ENCODE measurements at regions not wholly inside any gene's neighbourhood (a gene's known extent, or its start where the extent isn't known, plus 50 kb on each side); places are given as distances from the start of the nearest gene placed in this dataset.

DNA sequence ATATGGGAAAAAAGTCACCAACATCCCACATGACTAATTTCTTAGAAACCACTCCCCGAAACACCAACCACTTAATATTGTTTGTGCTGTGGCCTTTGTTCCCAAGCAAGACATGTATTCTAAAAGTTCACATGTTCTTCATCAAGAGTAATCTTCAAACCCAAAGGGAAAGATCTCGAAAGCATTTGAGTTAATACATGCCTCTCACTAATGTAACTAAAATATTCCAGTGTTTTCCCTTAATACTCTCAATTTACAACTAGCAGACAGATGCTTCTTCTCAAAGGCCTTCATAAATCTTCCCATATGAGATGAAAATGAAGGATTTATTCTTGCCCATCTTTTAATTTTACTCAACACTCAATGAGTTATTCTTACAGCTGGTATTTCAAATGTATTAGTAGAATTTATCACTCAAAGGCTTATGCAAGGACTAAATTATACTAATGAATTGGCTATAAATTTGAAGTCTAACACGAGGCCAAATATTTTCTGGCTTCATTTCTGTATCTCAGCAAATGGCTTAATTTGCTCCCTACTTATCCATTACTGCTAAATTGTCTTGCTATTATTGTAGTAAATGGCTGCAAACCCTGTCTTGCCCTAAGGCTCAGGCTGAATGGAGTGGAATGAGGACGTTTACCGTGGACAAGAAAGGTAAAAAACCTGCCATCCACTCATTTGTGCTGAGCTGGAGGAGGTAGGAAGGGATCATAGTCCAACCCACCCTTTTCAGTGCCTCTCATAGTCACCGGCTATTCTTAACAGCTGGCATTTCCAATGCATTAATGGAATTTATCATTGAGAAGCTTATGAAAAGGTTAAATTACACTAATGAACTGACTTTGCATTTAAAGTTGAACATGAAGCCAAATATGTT, 474.4 kb downstream of the RASEF start:
- H3K27ac ChIP-seq (ENCODE audit: low read depth, low read length), result no peak overlapping the region
- no peaks in the 10 kb centered on the region for H3K9me3 ChIP-seq (ENCODE audit: control insufficient read depth in 3 of 3, low read length in 3 of 3)
- H3K9ac ChIP-seq (ENCODE audit: low read depth in 1 of 3, low read length in 3 of 3), result no peak overlapping the region
- H3K36me3 ChIP-seq (ENCODE audit: control insufficient read depth in 3 of 3, insufficient read depth in 3 of 3, low read length in 3 of 3), result no peaks in the 10 kb centered on the region
- no peak overlapping the region for H3K4me3 ChIP-seq (ENCODE audit: low read length in 3 of 3)
- no peaks in the 10 kb centered on the region for H3K27me3 ChIP-seq (ENCODE audit: control insufficient read depth in 3 of 3, insufficient read depth in 3 of 3, low read length in 3 of 3)
- H3K4me1 ChIP-seq (ENCODE audit: control insufficient read depth in 3 of 3, insufficient read depth in 3 of 3, low read length in 3 of 3), result no peaks in the 10 kb centered on the region

- no peak overlapping the region for H3K4me3 ChIP-seq (ENCODE audit: low read length in 3 of 3)
Measured at GRCh38 chr9:82590845-82591244, 472.1 kb downstream of the RASEF start.

GRCh38 chr9:82593501-82593900, 469.4 kb downstream of the RASEF start:
- no peaks in the 10 kb centered on the region for H3K36me3 ChIP-seq (ENCODE audit: control insufficient read depth in 3 of 3, insufficient read depth in 3 of 3, low read length in 3 of 3)
- H3K4me1 ChIP-seq (ENCODE audit: control insufficient read depth in 3 of 3, insufficient read depth in 3 of 3, low read length in 3 of 3), result no peaks in the 10 kb centered on the region
- no peaks in the 10 kb centered on the region for H3K9me3 ChIP-seq (ENCODE audit: control insufficient read depth in 3 of 3, low read length in 3 of 3)
- H3K9ac ChIP-seq (ENCODE audit: low read depth in 1 of 3, low read length in 3 of 3), result no peak overlapping the region
- H3K4me3 ChIP-seq (ENCODE audit: low read length in 3 of 3), result no peak overlapping the region
- H3K27me3 ChIP-seq (ENCODE audit: control insufficient read depth in 3 of 3, insufficient read depth in 3 of 3, low read length in 3 of 3), result no peaks in the 10 kb centered on the region
- no peak overlapping the region for H3K27ac ChIP-seq (ENCODE audit: low read depth, low read length)

More at GRCh38 chr9:82590845-82591244, 472.1 kb downstream of the RASEF start:
- no peaks in the 10 kb centered on the region for H3K9me3 ChIP-seq (ENCODE audit: control insufficient read depth in 3 of 3, low read length in 3 of 3)
- H3K27ac ChIP-seq (ENCODE audit: low read depth, low read length), result no peak overlapping the region
- H3K36me3 ChIP-seq (ENCODE audit: control insufficient read depth in 3 of 3, insufficient read depth in 3 of 3, low read length in 3 of 3), result no peaks in the 10 kb centered on the region
- no peaks in the 10 kb centered on the region for H3K27me3 ChIP-seq (ENCODE audit: control insufficient read depth in 3 of 3, insufficient read depth in 3 of 3, low read length in 3 of 3)
- no peak overlapping the region for H3K9ac ChIP-seq (ENCODE audit: low read depth in 1 of 3, low read length in 3 of 3)
- H3K4me1 ChIP-seq (ENCODE audit: control insufficient read depth in 3 of 3, insufficient read depth in 3 of 3, low read length in 3 of 3), result no peaks in the 10 kb centered on the region

- Histone ChIP-seq H3K27me3 (ENCODE audit: control insufficient read depth in 3 of 3, insufficient read depth in 3 of 3, low read length in 3 of 3) (no peaks in the 10 kb centered on the region), H3K4me3 (ENCODE audit: low read length in 3 of 3) (no peak overlapping the region), H3K9ac (ENCODE audit: low read depth in 1 of 3, low read length in 3 of 3) (no peak overlapping the region), H3K27ac (ENCODE audit: low read depth, low read length) (no peak overlapping the region), H3K9me3 (ENCODE audit: control insufficient read depth in 3 of 3, low read length in 3 of 3) (no peaks in the 10 kb centered on the region), H3K36me3 (ENCODE audit: control insufficient read depth in 3 of 3, insufficient read depth in 3 of 3, low read length in 3 of 3) (no peaks in the 10 kb centered on the region), H3K4me1 (ENCODE audit: control insufficient read depth in 3 of 3, insufficient read depth in 3 of 3, low read length in 3 of 3) (no peaks in the 10 kb centered on the region)
Measured at GRCh38 chr9:82597241-82598203, 465.4 kb downstream of the RASEF start.

DNA sequence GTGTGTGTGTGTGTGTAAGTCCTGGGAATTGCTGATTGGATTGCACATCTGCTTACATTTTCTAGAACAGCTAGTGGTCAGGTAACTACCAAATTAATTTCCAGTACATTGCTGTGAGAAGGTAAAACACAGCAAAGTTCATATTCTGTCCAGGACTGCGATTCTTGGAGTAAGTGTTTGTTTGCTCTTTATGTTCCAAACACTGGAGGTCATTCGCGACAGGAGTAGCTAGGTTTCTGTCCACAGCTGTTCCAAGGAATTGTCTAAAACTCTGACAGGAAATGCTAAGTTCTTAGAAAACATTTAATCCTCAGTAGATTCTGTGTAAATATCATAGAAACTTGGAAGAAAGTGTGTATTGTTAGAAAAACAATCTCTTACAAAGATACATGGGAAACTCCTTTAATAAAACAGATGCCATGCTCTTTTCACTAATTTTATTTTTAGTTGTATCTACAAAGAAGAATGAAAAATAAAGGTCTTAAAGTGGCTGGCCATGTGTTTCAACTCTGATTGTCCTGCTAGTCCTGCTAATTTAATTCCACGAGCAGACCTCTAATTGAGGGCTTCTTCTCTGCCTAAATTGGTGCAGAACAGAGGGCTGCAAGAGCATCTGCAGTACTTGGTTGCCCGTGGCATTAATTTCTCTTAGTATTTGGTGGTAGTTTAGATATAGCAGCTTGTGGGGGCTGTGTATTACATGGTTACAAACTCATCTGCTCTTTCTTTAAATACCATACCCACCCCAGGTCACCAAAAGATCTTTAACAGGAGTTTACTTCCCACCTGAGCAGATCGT, 464.5 kb downstream of the RASEF start:
- no peaks in the 10 kb centered on the region for H3K27me3 ChIP-seq (ENCODE audit: control insufficient read depth in 3 of 3, insufficient read depth in 3 of 3, low read length in 3 of 3)
- H3K27ac ChIP-seq (ENCODE audit: low read depth, low read length), result no peak overlapping the region
- H3K9ac ChIP-seq (ENCODE audit: low read depth in 1 of 3, low read length in 3 of 3), result no peak overlapping the region
- no peaks in the 10 kb centered on the region for H3K36me3 ChIP-seq (ENCODE audit: control insufficient read depth in 3 of 3, insufficient read depth in 3 of 3, low read length in 3 of 3)
- H3K4me1 ChIP-seq (ENCODE audit: control insufficient read depth in 3 of 3, insufficient read depth in 3 of 3, low read length in 3 of 3), result no peaks in the 10 kb centered on the region
- no peaks in the 10 kb centered on the region for H3K9me3 ChIP-seq (ENCODE audit: control insufficient read depth in 3 of 3, low read length in 3 of 3)
- H3K4me3 ChIP-seq (ENCODE audit: low read length in 3 of 3), result no peak overlapping the region

GRCh38 chr9:82599336-82599949, 463.5 kb downstream of the RASEF start:
- Histone ChIP-seq H3K4me1 (ENCODE audit: control insufficient read depth in 3 of 3, insufficient read depth in 3 of 3, low read length in 3 of 3) (no peaks in the 10 kb centered on the region), H3K36me3 (ENCODE audit: control insufficient read depth in 3 of 3, insufficient read depth in 3 of 3, low read length in 3 of 3) (no peaks in the 10 kb centered on the region), H3K27ac (ENCODE audit: low read depth, low read length) (no peak overlapping the region), H3K9me3 (ENCODE audit: control insufficient read depth in 3 of 3, low read length in 3 of 3) (no peaks in the 10 kb centered on the region), H3K27me3 (ENCODE audit: control insufficient read depth in 3 of 3, insufficient read depth in 3 of 3, low read length in 3 of 3) (no peaks in the 10 kb centered on the region), H3K9ac (ENCODE audit: low read depth in 1 of 3, low read length in 3 of 3) (no peak overlapping the region), H3K4me3 (ENCODE audit: low read length in 3 of 3) (no peak overlapping the region)

GRCh38 chr9:82600536-82601292, 462.2 kb downstream of the RASEF start:
- Histone ChIP-seq H3K4me1 (ENCODE audit: control insufficient read depth in 3 of 3, insufficient read depth in 3 of 3, low read length in 3 of 3) (no peaks in the 10 kb centered on the region), H3K27ac (ENCODE audit: low read depth, low read length) (no peak overlapping the region), H3K9ac (ENCODE audit: low read depth in 1 of 3, low read length in 3 of 3) (no peak overlapping the region), H3K36me3 (ENCODE audit: control insufficient read depth in 3 of 3, insufficient read depth in 3 of 3, low read length in 3 of 3) (no peaks in the 10 kb centered on the region), H3K9me3 (ENCODE audit: control insufficient read depth in 3 of 3, low read length in 3 of 3) (no peaks in the 10 kb centered on the region), H3K4me3 (ENCODE audit: low read length in 3 of 3) (no peak overlapping the region), H3K27me3 (ENCODE audit: control insufficient read depth in 3 of 3, insufficient read depth in 3 of 3, low read length in 3 of 3) (no peaks in the 10 kb centered on the region)

DNA sequence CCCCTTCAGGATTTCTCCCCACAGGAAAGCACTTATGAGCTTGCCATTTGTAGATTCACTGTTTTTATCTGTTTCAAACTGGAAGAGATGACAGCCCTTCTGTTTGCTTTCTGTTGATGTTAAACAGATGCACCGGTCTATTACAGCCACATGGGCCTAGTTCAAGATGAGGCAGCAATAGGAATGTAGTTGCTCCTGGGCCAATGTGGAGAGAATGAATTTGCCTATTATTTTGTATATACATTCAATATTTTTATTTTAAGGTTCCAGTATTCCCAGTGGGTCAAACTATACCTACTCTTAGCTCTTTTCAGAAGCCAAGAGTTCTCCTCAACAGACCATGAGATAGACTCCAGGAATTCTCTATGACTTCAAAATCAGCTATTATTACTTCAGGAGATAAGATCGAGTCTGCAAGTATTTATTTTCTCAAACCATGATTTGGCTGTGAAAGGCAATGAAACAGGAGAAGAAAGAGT, 461.6 kb downstream of the RASEF start:
- H3K36me3 ChIP-seq (ENCODE audit: control insufficient read depth in 3 of 3, insufficient read depth in 3 of 3, low read length in 3 of 3), result no peaks in the 10 kb centered on the region
- no peak overlapping the region for H3K27ac ChIP-seq (ENCODE audit: low read depth, low read length)
- H3K4me3 ChIP-seq (ENCODE audit: low read length in 3 of 3), result no peak overlapping the region
- no peaks in the 10 kb centered on the region for H3K9me3 ChIP-seq (ENCODE audit: control insufficient read depth in 3 of 3, low read length in 3 of 3)
- H3K4me1 ChIP-seq (ENCODE audit: control insufficient read depth in 3 of 3, insufficient read depth in 3 of 3, low read length in 3 of 3), result peaks cover 0 to 3% (median 0%) of the 10 kb centered on the region in 3 donors
- H3K9ac ChIP-seq (ENCODE audit: low read depth in 1 of 3, low read length in 3 of 3), result no peak overlapping the region
- no peaks in the 10 kb centered on the region for H3K27me3 ChIP-seq (ENCODE audit: control insufficient read depth in 3 of 3, insufficient read depth in 3 of 3, low read length in 3 of 3)

Data from skeletal muscle tissue (tissue), 3 donors.